ENCODE measurements at regions not wholly inside any gene's neighbourhood (a gene's known extent, or its start where the extent isn't known, plus 50 kb on each side); places are given as distances from the start of the nearest gene placed in this dataset.
"Not testable (repeated sequence)": the region's sequence is repeated elsewhere in the genome, so short reads cannot be mapped to it uniquely, and the experiment has no call there.

GRCh38 chr1:585992-586391 is 100.5 kb downstream of the OR4F16 start:
- peak; percentile 28; the same call in 1 of the 2 replicates for TF ChIP-seq CTCF (conservative IDR thresholded peaks at IDR 0.05; ENCODE audit: low read depth, low read length)
- TF ChIP-seq EZH2 (IDR thresholded peaks at IDR 0.05; ENCODE audit: borderline replicate concordance, low read depth, low read length, poor library complexity, severe bottlenecking) = not testable (repeated sequence)

All from A673 (cell line).